KMS-11 (cell line): ENCODE measurements at regions not wholly inside any gene's neighbourhood (a gene's known extent, or its start where the extent isn't known, plus 50 kb on each side); places are given as distances from the start of the nearest gene placed in this dataset.

Experiments used
- H2AFZ ChIP-seq: fragments of 200-600 bp; sonication (generic); 2 replicates; pipeline ENCODE4 v1.6.1; 2016; ENCODE audit warnings: antibody characterized with exemption, mixed run types, low read depth
- H3K27ac ChIP-seq: fragments of 200-600 bp; sonication (generic); 2 replicates; pipeline ENCODE4 v1.6.1; 2016; ENCODE audit warnings: mild to moderate bottlenecking, mixed run types
- H3K27me3 ChIP-seq: fragments of 200-600 bp; sonication (generic); 2 replicates; pipeline ENCODE4 v1.6.1; 2017; ENCODE audit warnings: mild to moderate bottlenecking, low read depth, mixed run types, moderate library complexity; ENCODE audit not compliant: insufficient read depth
- H3K36me3 ChIP-seq: fragments of 200-600 bp; sonication (generic); 2 replicates; pipeline ENCODE4 v1.6.1; 2017; ENCODE audit warnings: mild to moderate bottlenecking, mixed run types; ENCODE audit not compliant: insufficient read depth
- H3K4me1 ChIP-seq: fragments of 200-600 bp; sonication (generic); 2 replicates; pipeline ENCODE4 v1.6.1; 2016; ENCODE audit warnings: mild to moderate bottlenecking, low read depth, mixed run types; ENCODE audit not compliant: poor library complexity, severe bottlenecking
- H3K4me2 ChIP-seq: fragments of 200-600 bp; sonication (generic); 2 replicates; pipeline ENCODE4 v1.7.0; 2016; ENCODE audit warnings: mild to moderate bottlenecking, mixed run types
- H3K4me3 ChIP-seq: fragments of 200-600 bp; sonication (generic); IDR thresholded peaks from 2 replicates; pipeline ENCODE4 v1.6.1; 2017; ENCODE audit warnings: low read depth, low read length, mixed read lengths; ENCODE audit not compliant: insufficient read depth
- H3K79me2 ChIP-seq: fragments of 200-600 bp; sonication (generic); 2 replicates; pipeline ENCODE4 v1.6.1; 2016; ENCODE audit warnings: low read depth, mixed run types; ENCODE audit not compliant: insufficient read depth
- H3K9ac ChIP-seq: fragments of 200-600 bp; sonication (generic); 2 replicates; pipeline ENCODE4 v1.6.1; 2016; ENCODE audit warnings: mild to moderate bottlenecking, mixed run types
- H4K20me1 ChIP-seq: fragments of 200-600 bp; sonication (generic); 2 replicates; pipeline ENCODE4 v1.6.1; 2016; ENCODE audit warnings: mild to moderate bottlenecking, mixed run types; ENCODE audit not compliant: insufficient read depth
- CTCF ChIP-seq: fragments of 200-600 bp; sonication (generic); conservative IDR thresholded peaks from 2 replicates; pipeline ENCODE4 v1.6.1; 2017; ENCODE audit warnings: low read depth, mild to moderate bottlenecking, antibody characterized with exemption, low read length, moderate library complexity, mixed read lengths

- no peaks in the 10 kb centered on the region for H3K4me1 ChIP-seq
- no peak overlapping the region for H3K27ac ChIP-seq
- no peak overlapping the region for H2AFZ ChIP-seq
- no peaks in the 10 kb centered on the region for H3K36me3 ChIP-seq
- H3K79me2 ChIP-seq, result no peaks in the 10 kb centered on the region
- no peak overlapping the region for H3K9ac ChIP-seq
- no peak overlapping the region for H3K4me3 ChIP-seq
- TF ChIP-seq CTCF, result no peak
- H4K20me1 ChIP-seq, result no peaks in the 10 kb centered on the region
- H3K4me2 ChIP-seq, result no peak overlapping the region
- no peaks in the 10 kb centered on the region for H3K27me3 ChIP-seq
These were observed 284.3 kb upstream of the DAB2 start for GRCh38 chr5:39709032-39709431.

- no peak overlapping the region for H2AFZ ChIP-seq
- H3K4me3 ChIP-seq, result no peak overlapping the region
- H3K4me2 ChIP-seq, result no peak overlapping the region
- H3K27ac ChIP-seq, result no peak overlapping the region
- no peak for TF ChIP-seq CTCF
- no peak overlapping the region for H3K9ac ChIP-seq
- H3K79me2 ChIP-seq, result no peaks in the 10 kb centered on the region
- H3K36me3 ChIP-seq, result no peaks in the 10 kb centered on the region
- H3K27me3 ChIP-seq, result no peaks in the 10 kb centered on the region
- no peaks in the 10 kb centered on the region for H4K20me1 ChIP-seq
- no peaks in the 10 kb centered on the region for H3K4me1 ChIP-seq
These were observed 278.1 kb upstream of the DAB2 start for GRCh38 chr5:39702928-39703327.

GRCh38 chr5:39700523-39700922, 275.7 kb upstream of the DAB2 start:
- H3K27ac ChIP-seq, result no peak overlapping the region
- H2AFZ ChIP-seq, result no peak overlapping the region
- H3K4me2 ChIP-seq, result no peak overlapping the region
- no peak for TF ChIP-seq CTCF
- no peak overlapping the region for H3K9ac ChIP-seq
- no peaks in the 10 kb centered on the region for H3K27me3 ChIP-seq
- no peaks in the 10 kb centered on the region for H3K79me2 ChIP-seq
- no peaks in the 10 kb centered on the region for H3K36me3 ChIP-seq
- no peak overlapping the region for H3K4me3 ChIP-seq
- no peaks in the 10 kb centered on the region for H3K4me1 ChIP-seq
- H4K20me1 ChIP-seq, result no peaks in the 10 kb centered on the region

DNA sequence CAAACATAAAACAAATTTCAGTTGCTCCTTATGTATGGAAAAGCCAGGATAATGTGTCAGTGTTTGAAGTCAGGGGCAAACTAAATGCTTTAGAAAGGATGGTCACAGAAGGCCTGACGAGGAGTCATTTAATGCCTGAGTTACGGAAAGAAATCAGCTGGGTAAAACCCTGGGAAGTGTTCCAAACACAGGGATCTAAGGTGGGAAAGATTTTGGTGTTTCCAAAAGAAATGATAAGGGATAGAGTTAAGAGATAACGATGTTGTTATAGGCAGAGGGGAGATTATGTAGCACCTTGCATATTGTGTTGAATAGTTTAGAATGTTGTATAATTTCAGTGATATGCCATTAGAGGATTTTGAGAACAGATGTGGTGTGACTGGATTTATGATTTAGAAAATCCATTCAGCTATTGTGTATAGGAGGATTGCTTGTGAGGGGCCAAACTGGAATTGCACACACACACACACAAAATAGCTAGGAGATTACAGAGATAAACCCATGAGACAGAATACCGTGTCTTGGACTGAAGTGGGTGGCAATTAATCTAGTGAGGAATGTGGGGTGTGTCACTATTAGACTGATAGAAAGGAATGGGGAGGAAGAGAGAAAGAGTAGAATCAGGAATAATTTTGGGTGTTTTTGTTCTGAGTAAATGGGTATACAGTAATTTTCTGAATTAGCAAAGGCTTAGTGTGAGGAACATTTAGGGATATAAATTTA, 274.2 kb upstream of the DAB2 start:
- Histone ChIP-seq H3K79me2 (no peaks in the 10 kb centered on the region), H3K4me1 (no peaks in the 10 kb centered on the region), H3K4me2 (no peak overlapping the region), H3K27ac (no peak overlapping the region), H3K27me3 (no peaks in the 10 kb centered on the region), H4K20me1 (no peaks in the 10 kb centered on the region), H2AFZ (no peak overlapping the region), H3K36me3 (no peaks in the 10 kb centered on the region), H3K4me3 (no peak overlapping the region), H3K9ac (no peak overlapping the region)
- no peak for TF ChIP-seq CTCF
